ENCODE measurements at regions not wholly inside any gene's neighbourhood (a gene's known extent, or its start where the extent isn't known, plus 50 kb on each side); places are given as distances from the start of the nearest gene placed in this dataset.

GRCh38 chr3:144665567-144666053 lies 694.0 kb downstream of the DIPK2A start:
- Histone ChIP-seq H3K4me3 (no peak overlapping the region), H3K4me1 (no peaks in the 10 kb centered on the region), H3K27ac (no peak overlapping the region), H3K36me3 (no peaks in the 10 kb centered on the region), H3K9me3 (no peaks in the 10 kb centered on the region), H3K27me3 (no peaks in the 10 kb centered on the region)
- FAIRE-seq = no peak
- no peak for TF ChIP-seq CTCF (IDR thresholded peaks at IDR 0.05)
- ATAC-seq = no peak
- 52 to 67% methylated on average over 1 of the region's 1 CpG for WGBS, 2 donors
- intact Hi-C loops (cut with DNase I) = no loop called here
- DNase-seq = no peak

GRCh38 chr3:144670571-144670970 lies 698.9 kb downstream of the DIPK2A start:
- no peak for TF ChIP-seq CTCF (IDR thresholded peaks at IDR 0.05)
- DNase-seq (no peak), ATAC-seq (no peak), FAIRE-seq (no peak)
- Histone ChIP-seq H3K27ac (no peak overlapping the region), H3K9me3 (no peaks in the 10 kb centered on the region), H3K36me3 (no peaks in the 10 kb centered on the region), H3K4me1 (no peaks in the 10 kb centered on the region), H3K27me3 (no peaks in the 10 kb centered on the region), H3K4me3 (no peak overlapping the region)
- intact Hi-C loops (cut with DNase I) = no loop called here
- 88% methylated on average over 3 of the region's 3 CpGs for WGBS, 2 donors

- DNase-seq = no peak
- 52 to 54% methylated on average over 1 of the region's 1 CpG for WGBS, 2 donors
- FAIRE-seq = no peak
- TF ChIP-seq CTCF (IDR thresholded peaks at IDR 0.05) = no peak
- intact Hi-C loops (cut with DNase I) = no loop called here
- H3K4me3 ChIP-seq = no peak overlapping the region
- no peaks in the 10 kb centered on the region for H3K27me3 ChIP-seq
- no peak overlapping the region for H3K27ac ChIP-seq
- no peak for ATAC-seq
- H3K9me3 ChIP-seq = no peaks in the 10 kb centered on the region
- H3K4me1 ChIP-seq = no peaks in the 10 kb centered on the region
- H3K36me3 ChIP-seq = no peaks in the 10 kb centered on the region
Measured at GRCh38 chr3:144677103-144677502, 705.5 kb downstream of the DIPK2A start.

GRCh38 chr3:144683065-144683464 lies 711.4 kb downstream of the DIPK2A start:
- intact Hi-C loops (cut with DNase I) = no loop called here
- no peaks in the 10 kb centered on the region for H3K4me1 ChIP-seq
- no peaks in the 10 kb centered on the region for H3K9me3 ChIP-seq
- no peaks in the 10 kb centered on the region for H3K27me3 ChIP-seq
- no peak for DNase-seq
- H3K27ac ChIP-seq = no peak overlapping the region
- no peak for ATAC-seq
- WGBS, 2 donors = 82 to 87% methylated on average over 1 of the region's 1 CpG
- no peaks in the 10 kb centered on the region for H3K36me3 ChIP-seq
- H3K4me3 ChIP-seq = no peak overlapping the region
- no peak for TF ChIP-seq CTCF (IDR thresholded peaks at IDR 0.05)
- no peak for FAIRE-seq

GRCh38 chr3:144687862-144688261 lies 716.2 kb downstream of the DIPK2A start:
- intact Hi-C loops (cut with DNase I) = no loop called here
- FAIRE-seq = no peak
- Histone ChIP-seq H3K9me3 (no peaks in the 10 kb centered on the region), H3K4me3 (no peak overlapping the region), H3K36me3 (no peaks in the 10 kb centered on the region), H3K27ac (no peak overlapping the region), H3K27me3 (no peaks in the 10 kb centered on the region), H3K4me1 (no peaks in the 10 kb centered on the region)
- no peak for TF ChIP-seq CTCF (IDR thresholded peaks at IDR 0.05)
- 68 to 74% methylated on average over 4 of the region's 4 CpGs for WGBS, 2 donors
- ATAC-seq = no peak
- no peak for DNase-seq
